IPS-20b (cell line): ENCODE measurements at regions not wholly inside any gene's neighbourhood (a gene's known extent, or its start where the extent isn't known, plus 50 kb on each side); places are given as distances from the start of the nearest gene placed in this dataset.

Source experiments
- H3K27ac ChIP-seq: one replicate; pipeline ENCODE4 v1.5.1; 2013; ENCODE audit warnings: low read length
- H3K27me3 ChIP-seq: 2 replicates; pipeline ENCODE4 v1.6.1; 2013; ENCODE audit warnings: mild to moderate bottlenecking, low read length, inconsistent platforms; ENCODE audit not compliant: insufficient read depth
- H3K36me3 ChIP-seq: 2 replicates; pipeline ENCODE4 v1.6.1; 2013; ENCODE audit warnings: low read depth, mild to moderate bottlenecking, inconsistent platforms, low read length, moderate library complexity; ENCODE audit not compliant: insufficient read depth
- H3K4me1 ChIP-seq: 2 replicates; pipeline ENCODE4 v1.6.1; 2013; ENCODE audit warnings: mild to moderate bottlenecking, control low read depth, inconsistent platforms, low read length, moderate library complexity; ENCODE audit not compliant: insufficient read depth
- H3K4me3 ChIP-seq: 2 replicates; pipeline ENCODE4 v1.5.1; 2013; ENCODE audit warnings: mild to moderate bottlenecking, low read length, inconsistent platforms
- H3K9ac ChIP-seq: 2 replicates; pipeline ENCODE4 v1.6.1; 2013; ENCODE audit warnings: low read depth, mild to moderate bottlenecking, inconsistent platforms, low read length, moderate library complexity
- H3K9me3 ChIP-seq: 2 replicates; pipeline ENCODE4 v1.6.1; 2013; ENCODE audit warnings: mild to moderate bottlenecking, low read depth, low read length, inconsistent platforms; ENCODE audit not compliant: insufficient read depth

DNA sequence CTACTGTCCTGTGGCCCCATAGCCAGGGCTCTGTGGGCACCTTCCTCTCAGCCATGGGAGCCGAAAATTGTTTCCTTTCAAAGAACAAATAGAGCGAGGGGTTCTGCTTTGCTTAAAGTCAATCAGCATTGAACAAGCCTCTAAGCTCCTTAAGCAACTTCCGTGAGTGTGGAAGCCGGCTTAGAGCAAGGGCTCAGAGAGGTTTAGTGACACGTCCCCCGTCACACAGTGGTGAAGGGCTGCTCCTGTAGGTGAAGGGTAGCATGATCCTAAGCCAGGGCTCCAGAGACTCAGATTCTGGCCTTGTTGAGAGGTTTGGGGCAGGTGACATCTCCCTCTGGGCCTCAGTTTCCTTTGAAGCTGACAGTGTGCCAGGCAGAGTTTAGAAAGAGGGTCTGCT lies 94.0 kb upstream of the WNT4 start:
- no peaks in the 10 kb centered on the region for H3K36me3 ChIP-seq
- no peak overlapping the region for H3K9ac ChIP-seq
- peaks cover 13% of the 10 kb centered on the region; the same call in 1 of the 2 replicates for H3K4me1 ChIP-seq
- no peak overlapping the region for H3K4me3 ChIP-seq
- H3K9me3 ChIP-seq, result no peaks in the 10 kb centered on the region
- H3K27ac ChIP-seq, result no peak overlapping the region
- no peaks in the 10 kb centered on the region for H3K27me3 ChIP-seq

DNA sequence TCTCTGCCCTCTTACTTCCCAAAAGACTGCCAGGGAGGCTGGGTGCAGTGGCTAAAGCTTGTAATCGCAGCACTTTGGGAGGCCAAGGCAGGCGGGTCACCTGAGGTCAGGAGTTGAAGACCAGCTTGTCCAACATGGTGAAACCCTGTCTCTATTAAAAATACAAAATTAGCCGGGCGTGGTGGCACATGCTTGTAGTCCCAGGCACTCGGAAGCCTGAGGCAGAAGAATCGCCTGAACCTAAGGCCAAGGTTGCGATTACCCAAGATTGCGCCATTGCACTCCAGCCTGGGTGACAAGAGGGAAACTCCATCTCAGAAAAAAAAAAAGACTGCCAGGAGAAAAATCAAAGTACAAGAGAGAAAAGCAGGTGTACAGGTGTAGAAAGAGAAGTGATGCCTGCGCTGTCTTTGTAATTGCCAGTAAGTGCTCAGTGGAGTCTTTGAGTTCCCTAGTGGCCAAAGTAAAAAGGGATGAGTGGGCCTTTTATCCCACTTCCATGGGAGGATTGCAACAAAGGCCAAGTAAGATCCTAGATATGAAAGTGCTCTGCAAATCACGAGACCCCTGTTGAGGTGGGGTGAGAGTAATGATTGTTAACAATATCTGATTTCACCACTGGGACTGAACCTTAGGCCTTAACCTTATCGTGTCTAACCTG lies 94.7 kb upstream of the WNT4 start:
- H3K36me3 ChIP-seq, result no peaks in the 10 kb centered on the region

DNA sequence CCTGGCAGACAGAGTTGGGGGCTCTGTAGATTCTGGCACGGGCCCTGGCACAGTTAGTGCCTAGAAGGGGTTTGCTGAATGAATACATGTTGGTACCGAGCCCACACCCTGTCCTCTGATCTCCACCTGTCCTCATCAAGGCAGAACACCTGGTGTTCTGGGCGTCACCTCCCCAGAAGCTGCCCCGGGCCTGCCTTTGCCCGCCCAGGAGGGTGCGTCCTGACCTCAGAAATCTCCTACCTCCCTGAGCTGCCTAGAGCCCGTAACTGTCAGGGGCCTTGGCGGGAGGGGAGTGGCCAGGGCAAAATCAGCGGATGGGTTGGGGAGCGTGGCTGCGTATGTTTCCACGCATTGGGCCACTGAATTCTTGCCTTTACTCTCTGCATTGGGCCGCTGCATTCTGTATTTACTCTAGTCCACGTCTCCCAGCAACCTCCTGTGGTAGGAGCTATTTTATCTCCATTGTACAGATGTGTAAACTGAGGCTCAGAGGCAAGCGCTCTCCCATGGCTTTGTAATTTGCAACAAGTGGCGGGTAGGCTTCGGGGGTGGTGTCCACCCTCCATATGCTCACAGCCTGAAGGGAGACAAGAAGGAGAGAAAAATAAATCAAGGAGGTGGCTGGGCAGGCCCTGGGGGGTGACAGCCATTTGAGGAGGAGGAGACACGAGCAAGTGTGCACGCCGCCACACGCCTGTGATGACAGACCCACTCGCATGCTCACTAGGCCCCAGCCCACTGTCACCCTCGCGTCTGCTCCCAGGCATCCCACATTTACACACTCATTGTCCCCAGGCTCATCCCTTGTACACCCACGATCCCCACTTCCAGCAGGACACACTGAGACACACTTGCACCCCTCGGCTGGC lies 95.7 kb upstream of the WNT4 start:
- Histone ChIP-seq H3K27ac (no peak overlapping the region), H3K36me3 (no peaks in the 10 kb centered on the region), H3K9ac (no peak overlapping the region), H3K4me3 (no peak overlapping the region), H3K4me1 (peaks cover 11% of the 10 kb centered on the region; the same call in 1 of the 2 replicates), H3K9me3 (no peaks in the 10 kb centered on the region), H3K27me3 (no peaks in the 10 kb centered on the region; the same call in 1 of the 2 replicates)

More for the DNA sequence above, 94.7 kb upstream of the WNT4 start:
- Histone ChIP-seq H3K9me3 (no peaks in the 10 kb centered on the region), H3K4me1 (peaks cover 13% of the 10 kb centered on the region; the same call in 1 of the 2 replicates), H3K27me3 (no peaks in the 10 kb centered on the region; the same call in 1 of the 2 replicates), H3K27ac (no peak overlapping the region), H3K9ac (no peak overlapping the region), H3K4me3 (no peak overlapping the region)

DNA sequence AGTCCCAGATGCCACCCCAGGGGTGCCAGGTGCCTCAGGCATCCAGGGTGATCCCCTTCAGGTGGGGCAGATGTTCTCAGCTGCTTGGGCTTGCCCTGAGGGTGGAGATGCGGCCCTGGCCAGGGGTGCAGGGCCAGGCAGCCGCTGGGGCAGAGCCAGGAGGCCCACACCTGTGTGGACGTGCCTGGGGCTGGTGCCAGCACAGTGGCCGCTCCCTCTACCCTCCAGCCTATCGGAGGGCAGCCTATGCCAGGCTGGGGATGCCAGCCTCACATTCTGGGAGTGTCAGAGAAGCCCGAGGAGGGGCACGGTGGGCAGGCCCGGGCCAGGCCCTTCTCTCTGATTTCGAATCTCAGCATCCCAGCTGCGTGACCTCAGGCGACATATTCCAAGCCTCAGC lies 96.5 kb upstream of the WNT4 start:
- no peak overlapping the region for H3K9ac ChIP-seq
- H3K36me3 ChIP-seq, result no peaks in the 10 kb centered on the region
- no peaks in the 10 kb centered on the region for H3K9me3 ChIP-seq
- H3K4me3 ChIP-seq, result no peak overlapping the region
- H3K27ac ChIP-seq, result no peak overlapping the region
- no peaks in the 10 kb centered on the region; the same call in 1 of the 2 replicates for H3K27me3 ChIP-seq
- H3K4me1 ChIP-seq, result peaks cover 4% of the 10 kb centered on the region; the same call in 1 of the 2 replicates

DNA sequence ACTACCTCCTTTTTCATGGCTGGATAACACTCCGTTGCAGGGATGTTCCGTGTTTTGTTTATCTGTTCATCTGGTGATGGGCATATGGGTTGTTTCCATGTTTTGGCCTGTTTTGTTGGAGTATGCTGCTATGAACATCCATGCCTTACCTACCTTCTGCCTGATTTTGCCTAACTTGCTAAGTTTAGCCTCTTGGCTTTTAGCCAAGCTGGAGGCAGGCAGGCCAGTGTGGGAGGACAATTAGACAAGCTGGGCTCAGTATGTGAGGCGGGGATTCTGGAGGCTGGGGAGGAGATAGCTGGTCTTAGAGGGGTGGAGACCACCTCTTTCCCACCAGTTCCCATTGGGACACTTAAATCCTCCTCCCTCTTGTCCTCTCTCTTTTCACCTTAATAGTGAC lies 98.4 kb upstream of the WNT4 start:
- peaks cover 4% of the 10 kb centered on the region; the same call in 1 of the 2 replicates for H3K4me1 ChIP-seq
- no peaks in the 10 kb centered on the region for H3K9me3 ChIP-seq
- no peak overlapping the region for H3K9ac ChIP-seq
- H3K27me3 ChIP-seq, result no peaks in the 10 kb centered on the region; the same call in 1 of the 2 replicates
- no peak overlapping the region for H3K4me3 ChIP-seq
- no peak overlapping the region for H3K27ac ChIP-seq
- H3K36me3 ChIP-seq, result no peaks in the 10 kb centered on the region

DNA sequence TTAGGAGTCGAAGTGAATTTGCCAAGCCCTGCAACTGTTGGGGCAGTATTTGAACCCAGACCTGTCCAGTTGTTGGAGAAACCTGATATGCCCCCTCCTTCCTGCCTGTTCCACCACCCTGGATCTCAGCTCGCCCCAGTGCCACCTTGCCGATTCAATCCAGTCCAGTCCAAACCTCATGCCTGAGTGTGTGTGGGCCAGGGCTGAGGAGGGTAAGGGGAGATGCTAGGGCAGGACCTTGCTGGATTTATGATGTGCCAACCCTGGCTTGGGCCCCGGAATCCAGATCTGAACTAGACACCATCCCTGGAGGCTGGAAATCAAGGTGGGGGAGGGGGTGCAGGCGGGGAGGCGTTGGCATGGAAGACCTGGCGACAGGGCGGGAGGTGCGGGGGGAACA lies 98.9 kb upstream of the WNT4 start:
- Histone ChIP-seq H3K36me3 (no peaks in the 10 kb centered on the region), H3K9ac (no peak overlapping the region), H3K27me3 (no peaks in the 10 kb centered on the region; the same call in 1 of the 2 replicates), H3K4me1 (peaks cover 6% of the 10 kb centered on the region; the same call in 1 of the 2 replicates), H3K9me3 (no peaks in the 10 kb centered on the region), H3K4me3 (no peak overlapping the region), H3K27ac (no peak overlapping the region)

DNA sequence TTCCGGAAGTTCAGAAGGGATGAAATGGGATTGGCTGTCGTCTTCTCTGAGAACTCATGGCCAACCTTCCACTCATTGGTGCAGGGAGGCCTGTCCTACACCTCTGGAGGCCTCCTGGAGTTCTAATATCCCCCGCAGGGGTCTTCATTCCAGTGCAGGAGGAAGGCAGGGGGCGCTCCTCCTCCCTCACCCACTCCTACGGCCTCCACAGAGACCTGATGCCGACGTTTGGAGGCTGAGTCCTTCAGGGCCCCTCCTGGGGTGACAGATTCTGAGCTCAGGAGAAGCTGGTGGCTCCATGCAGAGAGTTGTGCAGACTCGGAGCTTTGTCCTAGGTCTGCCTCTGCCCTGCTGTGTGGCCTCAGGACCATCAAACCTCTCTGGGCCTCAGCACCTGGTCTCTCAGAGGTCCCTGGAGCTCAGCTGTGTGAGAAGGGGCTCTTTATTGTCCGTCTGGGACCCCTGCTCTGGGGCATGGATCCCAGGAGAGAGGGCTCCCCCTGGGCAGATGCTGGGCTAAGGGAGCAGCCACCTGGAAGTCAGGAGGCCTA lies 102.3 kb upstream of the WNT4 start:
- Histone ChIP-seq H3K9ac (no peak overlapping the region), H3K4me3 (no peak overlapping the region), H3K36me3 (no peaks in the 10 kb centered on the region), H3K9me3 (no peaks in the 10 kb centered on the region), H3K27me3 (no peaks in the 10 kb centered on the region; the same call in 1 of the 2 replicates), H3K4me1 (peaks cover 6% of the 10 kb centered on the region; the same call in 1 of the 2 replicates), H3K27ac (no peak overlapping the region)

DNA sequence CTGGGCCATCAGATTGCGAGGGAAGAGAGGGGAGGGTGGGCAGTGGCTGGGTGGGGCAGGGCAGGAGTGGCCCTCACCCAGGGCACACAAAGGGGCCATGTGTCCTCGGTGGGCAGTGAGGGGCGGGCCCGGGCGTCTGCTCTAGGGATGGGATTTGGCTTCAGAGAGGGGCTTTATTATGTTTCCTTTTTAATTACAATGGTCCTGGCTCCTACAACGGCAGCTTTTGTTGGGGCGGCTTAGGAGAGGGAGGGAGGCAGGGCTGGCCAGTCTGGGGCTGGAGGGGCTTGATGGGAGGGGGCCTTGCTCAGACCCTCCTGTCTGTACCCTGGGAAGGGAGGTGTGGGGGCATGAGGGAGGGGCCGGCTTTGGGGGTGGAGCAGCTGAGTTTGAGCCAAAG lies 102.8 kb upstream of the WNT4 start:
- no peaks in the 10 kb centered on the region for H3K36me3 ChIP-seq
- peaks cover 6% of the 10 kb centered on the region; the same call in 1 of the 2 replicates for H3K4me1 ChIP-seq
- H3K27me3 ChIP-seq, result no peaks in the 10 kb centered on the region; the same call in 1 of the 2 replicates
- H3K9ac ChIP-seq, result no peak overlapping the region; the same call in 1 of the 2 replicates
- H3K27ac ChIP-seq, result no peak overlapping the region
- no peak overlapping the region for H3K4me3 ChIP-seq
- no peaks in the 10 kb centered on the region for H3K9me3 ChIP-seq

DNA sequence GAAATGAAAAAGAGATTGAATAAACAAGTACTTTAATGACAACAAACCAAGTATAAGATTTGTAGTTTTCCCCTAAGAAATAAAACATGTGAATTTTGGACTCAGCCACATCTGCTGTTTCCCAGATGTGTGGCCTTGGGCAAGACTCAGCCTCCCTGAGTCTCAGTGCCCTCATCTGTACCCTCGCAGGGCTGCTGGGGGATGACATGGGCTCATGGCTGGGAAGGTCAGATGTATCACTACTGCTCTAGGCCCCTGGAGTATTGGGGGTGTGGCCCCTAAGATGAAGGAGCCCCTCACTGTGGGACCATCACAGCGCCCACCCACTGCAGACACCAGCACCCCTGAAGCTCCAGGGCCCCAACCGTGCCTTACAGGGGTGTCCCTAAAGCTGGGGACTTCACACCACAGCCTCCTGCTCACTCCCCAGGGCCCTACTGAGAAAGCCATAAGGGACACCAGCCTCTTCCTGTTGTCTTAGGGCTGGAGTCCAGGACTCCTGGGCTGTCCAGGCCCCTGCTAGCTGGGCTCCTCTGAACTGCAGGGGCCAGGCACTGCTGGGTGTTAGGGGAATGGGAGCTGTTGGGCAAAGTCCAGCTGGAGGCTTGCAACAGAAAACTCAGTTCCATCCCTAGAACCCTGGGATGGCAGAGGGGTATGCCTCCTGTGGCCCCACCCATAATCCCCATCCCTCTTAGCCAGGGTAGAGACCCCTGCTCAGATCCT lies 104.0 kb upstream of the WNT4 start:
- peaks cover 6% of the 10 kb centered on the region; the same call in 1 of the 2 replicates for H3K4me1 ChIP-seq
- H3K4me3 ChIP-seq, result no peak overlapping the region
- H3K9ac ChIP-seq, result no peak overlapping the region
- no peaks in the 10 kb centered on the region for H3K9me3 ChIP-seq
- no peak overlapping the region for H3K27ac ChIP-seq
- H3K36me3 ChIP-seq, result no peaks in the 10 kb centered on the region
- H3K27me3 ChIP-seq, result no peaks in the 10 kb centered on the region; the same call in 1 of the 2 replicates

DNA sequence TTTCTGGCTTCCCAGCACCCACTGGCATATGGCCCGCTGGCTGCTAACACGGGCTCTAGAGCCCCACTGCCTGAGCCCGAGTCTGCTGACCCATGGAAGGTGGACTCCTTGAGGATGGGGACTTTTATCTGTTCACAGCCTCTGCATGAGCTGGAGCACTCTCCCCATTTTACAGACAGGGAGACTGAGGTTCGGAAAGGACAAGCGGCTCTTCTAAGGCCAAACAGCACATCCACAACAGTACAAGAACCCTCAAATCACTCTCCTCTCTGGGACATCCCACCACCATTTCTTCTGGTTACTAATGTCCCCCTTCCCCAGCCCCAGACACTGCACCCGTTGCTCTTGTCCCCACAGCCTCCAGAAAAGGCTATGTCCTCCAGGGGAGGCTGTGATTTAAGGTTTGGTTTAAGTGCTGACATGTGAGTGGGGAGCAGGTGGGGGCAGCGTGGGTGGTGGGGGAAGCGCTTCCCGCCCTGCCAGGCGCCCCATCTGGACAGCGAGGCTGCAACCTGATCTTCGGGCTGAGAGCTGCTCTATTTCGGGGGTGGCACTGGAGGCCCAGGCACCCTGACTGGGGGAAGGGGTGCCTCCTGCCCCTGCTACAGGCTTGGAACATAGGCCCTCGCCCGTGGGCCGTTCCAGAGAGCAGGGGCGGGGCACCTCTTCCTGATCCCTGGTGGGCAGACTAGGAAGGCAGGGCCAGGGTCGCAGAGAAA lies 104.8 kb upstream of the WNT4 start:
- Histone ChIP-seq H3K9me3 (no peaks in the 10 kb centered on the region), H3K9ac (no peak overlapping the region), H3K4me1 (peaks cover 6% of the 10 kb centered on the region; the same call in 1 of the 2 replicates), H3K4me3 (no peak overlapping the region), H3K27me3 (no peaks in the 10 kb centered on the region), H3K27ac (no peak overlapping the region), H3K36me3 (no peaks in the 10 kb centered on the region)
